ENCODE measurements at regions not wholly inside any gene's neighbourhood (a gene's known extent, or its start where the extent isn't known, plus 50 kb on each side); places are given as distances from the start of the nearest gene placed in this dataset.

GRCh38 chr18:52069201-52069600 lies 270.8 kb upstream of the DCC start (continued):
- TF ChIP-seq SIN3A (conservative IDR thresholded peaks at IDR 0.05 in 1 of 2, IDR thresholded peaks at IDR 0.05 in 1 of 2; ENCODE audit: low read depth in 1 of 2, low read length in 2 of 2) (no peak), MAFK (IDR thresholded peaks at IDR 0.05; ENCODE audit: low read depth, low read length) (no peak), ATF2 (IDR thresholded peaks at IDR 0.05; ENCODE audit: low read length) (no peak), NRF1 (IDR thresholded peaks at IDR 0.05; ENCODE audit: low read depth, low read length) (no peak), TAF1 (IDR thresholded peaks at IDR 0.05; ENCODE audit: low read depth, low read length) (no peak), BCL11A (IDR thresholded peaks at IDR 0.05; ENCODE audit: low read depth in 2 of 2, low read length in 2 of 2) (no peak), CBX5 (IDR thresholded peaks at IDR 0.05; ENCODE audit: low read depth, low read length) (no peak)
